G401.6 (cell line): ENCODE measurements at regions not wholly inside any gene's neighbourhood (a gene's known extent, or its start where the extent isn't known, plus 50 kb on each side); places are given as distances from the start of the nearest gene placed in this dataset.
"Not testable (repeated sequence)": the region's sequence is repeated elsewhere in the genome, so short reads cannot be mapped to it uniquely, and the experiment has no call there.

ENCODE experiments used
- FAIRE-seq: peaks from 2 replicates; lab custom pipeline; 2012; peaks lifted over from hg19 to GRCh38; lab: Jason Lieb, UNC

GRCh38 chr5:90131383-90132133 lies 278.0 kb downstream of the CETN3 start:
- no peak for FAIRE-seq

- FAIRE-seq = no peak
These were observed 281.0 kb downstream of the CETN3 start for GRCh38 chr5:90128551-90128950.

- FAIRE-seq = no peak
These were observed 290.0 kb downstream of the CETN3 start for GRCh38 chr5:90119531-90119971.

GRCh38 chr5:90117005-90117404 lies 292.6 kb downstream of the CETN3 start:
- FAIRE-seq = no peak

GRCh38 chr5:90113108-90113507 lies 296.4 kb downstream of the CETN3 start:
- no peak for FAIRE-seq

GRCh38 chr5:90112033-90112692 lies 297.4 kb downstream of the CETN3 start:
- no peak for FAIRE-seq

- FAIRE-seq = no peak
These were observed 298.1 kb downstream of the CETN3 start for GRCh38 chr5:90111364-90112032.

- no peak for FAIRE-seq
These were observed 300.3 kb downstream of the CETN3 start for GRCh38 chr5:90109285-90109684.

- FAIRE-seq = no peak
These were observed 310.5 kb downstream of the CETN3 start for GRCh38 chr5:90099099-90099498.

GRCh38 chr5:90097082-90097477 lies 312.5 kb downstream of the CETN3 start:
- FAIRE-seq = no peak

GRCh38 chr5:90096415-90097081 lies 313.0 kb downstream of the CETN3 start:
- no peak for FAIRE-seq

- FAIRE-seq = no peak
These were observed 314.1 kb downstream of the CETN3 start for GRCh38 chr5:90095292-90096060.

GRCh38 chr5:90093751-90094485 lies 315.6 kb downstream of the CETN3 start:
- FAIRE-seq = no peak

- FAIRE-seq = no peak
These were observed 316.8 kb downstream of the CETN3 start for GRCh38 chr5:90092734-90093133.

- no peak for FAIRE-seq
These were observed 325.2 kb downstream of the CETN3 start for GRCh38 chr5:90084342-90084741.

- not testable (repeated sequence) for FAIRE-seq
These were observed 336.5 kb downstream of the CETN3 start for GRCh38 chr5:90073026-90073570.

- no peak for FAIRE-seq
These were observed 337.9 kb downstream of the CETN3 start for GRCh38 chr5:90071656-90072055.

GRCh38 chr5:90071066-90071465 lies 338.5 kb downstream of the CETN3 start:
- FAIRE-seq = no peak

- no peak for FAIRE-seq
These were observed 342.6 kb downstream of the CETN3 start for GRCh38 chr5:90066920-90067319.

GRCh38 chr5:90056911-90057705 lies 352.4 kb downstream of the CETN3 start:
- no peak for FAIRE-seq
